ENCODE measurements at regions not wholly inside any gene's neighbourhood (a gene's known extent, or its start where the extent isn't known, plus 50 kb on each side); places are given as distances from the start of the nearest gene placed in this dataset.

GRCh38 chr11:42444406-42444805 is 867.4 kb upstream of the API5 start:
- H3K9me3 ChIP-seq: no peaks in the 10 kb centered on the region
- no peaks in the 10 kb centered on the region for H3K4me1 ChIP-seq
- WGBS, 2 donors (ENCODE audit: low coverage in 1 of 2): 59 to 61% methylated on average over 4 of the region's 4 CpGs
- no peak overlapping the region for H3K27ac ChIP-seq
- no peak for ATAC-seq
- H3K4me3 ChIP-seq: no peak overlapping the region
- no peak for TF ChIP-seq POLR2AphosphoS5 (IDR thresholded peaks at IDR 0.05)
- no peak for TF ChIP-seq EP300 (IDR thresholded peaks at IDR 0.05)
- no peak for TF ChIP-seq POLR2A (IDR thresholded peaks at IDR 0.05)
- TF ChIP-seq, protein P1, sequence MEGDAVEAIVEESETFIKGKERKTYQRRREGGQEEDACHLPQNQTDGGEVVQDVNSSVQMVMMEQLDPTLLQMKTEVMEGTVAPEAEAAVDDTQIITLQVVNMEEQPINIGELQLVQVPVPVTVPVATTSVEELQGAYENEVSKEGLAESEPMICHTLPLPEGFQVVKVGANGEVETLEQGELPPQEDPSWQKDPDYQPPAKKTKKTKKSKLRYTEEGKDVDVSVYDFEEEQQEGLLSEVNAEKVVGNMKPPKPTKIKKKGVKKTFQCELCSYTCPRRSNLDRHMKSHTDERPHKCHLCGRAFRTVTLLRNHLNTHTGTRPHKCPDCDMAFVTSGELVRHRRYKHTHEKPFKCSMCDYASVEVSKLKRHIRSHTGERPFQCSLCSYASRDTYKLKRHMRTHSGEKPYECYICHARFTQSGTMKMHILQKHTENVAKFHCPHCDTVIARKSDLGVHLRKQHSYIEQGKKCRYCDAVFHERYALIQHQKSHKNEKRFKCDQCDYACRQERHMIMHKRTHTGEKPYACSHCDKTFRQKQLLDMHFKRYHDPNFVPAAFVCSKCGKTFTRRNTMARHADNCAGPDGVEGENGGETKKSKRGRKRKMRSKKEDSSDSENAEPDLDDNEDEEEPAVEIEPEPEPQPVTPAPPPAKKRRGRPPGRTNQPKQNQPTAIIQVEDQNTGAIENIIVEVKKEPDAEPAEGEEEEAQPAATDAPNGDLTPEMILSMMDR (IDR thresholded peaks at IDR 0.05): no peak
- no peaks in the 10 kb centered on the region for H3K36me3 ChIP-seq
- no peaks in the 10 kb centered on the region for H3K27me3 ChIP-seq

GRCh38 chr11:42462558-42463310 is 849.1 kb upstream of the API5 start:
- no peak for ATAC-seq
- Histone ChIP-seq H3K36me3 (no peaks in the 10 kb centered on the region), H3K9me3 (no peaks in the 10 kb centered on the region), H3K4me3 (no peak overlapping the region), H3K27me3 (no peaks in the 10 kb centered on the region), H3K4me1 (no peaks in the 10 kb centered on the region), H3K27ac (no peak overlapping the region)
- 72 to 86% methylated on average over 6 to 8 of the region's 8 CpGs for WGBS, 2 donors (ENCODE audit: low coverage in 1 of 2)
- TF ChIP-seq POLR2AphosphoS5 (IDR thresholded peaks at IDR 0.05) (no peak), POLR2A (IDR thresholded peaks at IDR 0.05) (no peak), EP300 (IDR thresholded peaks at IDR 0.05) (no peak)
- TF ChIP-seq, protein P1 (IDR thresholded peaks at IDR 0.05): no peak

DNA sequence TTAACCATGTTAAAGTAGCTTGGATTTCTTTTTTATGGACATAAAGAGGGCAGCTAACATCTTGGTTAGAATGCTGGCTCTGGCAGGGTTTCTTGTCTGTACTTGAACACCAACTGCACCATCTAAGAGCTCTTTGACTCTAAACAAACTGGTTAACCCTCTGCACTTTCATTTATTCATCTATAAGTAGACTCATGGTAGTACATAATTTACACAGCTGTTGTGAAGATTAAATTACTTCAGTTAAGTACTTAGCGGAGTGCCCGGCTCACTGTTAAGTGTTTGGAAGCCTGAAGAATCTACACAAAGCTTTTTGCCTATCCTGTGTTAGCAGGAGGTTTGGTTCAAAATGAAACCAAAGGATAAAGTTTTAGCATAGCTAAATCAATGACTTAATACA is 846.2 kb upstream of the API5 start:
- Histone ChIP-seq H3K4me1 (no peaks in the 10 kb centered on the region), H3K4me3 (no peak overlapping the region), H3K27ac (no peak overlapping the region), H3K36me3 (no peaks in the 10 kb centered on the region), H3K9me3 (no peaks in the 10 kb centered on the region), H3K27me3 (no peaks in the 10 kb centered on the region)
- no peak for ATAC-seq
- TF ChIP-seq POLR2A (IDR thresholded peaks at IDR 0.05): no peak
- TF ChIP-seq, protein P1 (IDR thresholded peaks at IDR 0.05): no peak
- no peak for TF ChIP-seq POLR2AphosphoS5 (IDR thresholded peaks at IDR 0.05)
- TF ChIP-seq EP300 (IDR thresholded peaks at IDR 0.05): no peak
- WGBS, 2 donors (ENCODE audit: low coverage in 1 of 2): 23 to 55% methylated on average over 2 of the region's 2 CpGs

GRCh38 chr11:42473106-42473505 is 838.7 kb upstream of the API5 start:
- H3K4me1 ChIP-seq: no peaks in the 10 kb centered on the region
- H3K9me3 ChIP-seq: no peaks in the 10 kb centered on the region
- TF ChIP-seq POLR2A (IDR thresholded peaks at IDR 0.05) (no peak), POLR2AphosphoS5 (IDR thresholded peaks at IDR 0.05) (no peak), EP300 (IDR thresholded peaks at IDR 0.05) (no peak)
- TF ChIP-seq, protein P1 (IDR thresholded peaks at IDR 0.05): no peak
- H3K27me3 ChIP-seq: no peaks in the 10 kb centered on the region
- no peak for ATAC-seq
- no peak overlapping the region for H3K27ac ChIP-seq
- no peak overlapping the region for H3K4me3 ChIP-seq
- 47 to 65% methylated on average over 4 of the region's 4 CpGs for WGBS, 2 donors (ENCODE audit: low coverage in 1 of 2)
- no peaks in the 10 kb centered on the region for H3K36me3 ChIP-seq

DNA sequence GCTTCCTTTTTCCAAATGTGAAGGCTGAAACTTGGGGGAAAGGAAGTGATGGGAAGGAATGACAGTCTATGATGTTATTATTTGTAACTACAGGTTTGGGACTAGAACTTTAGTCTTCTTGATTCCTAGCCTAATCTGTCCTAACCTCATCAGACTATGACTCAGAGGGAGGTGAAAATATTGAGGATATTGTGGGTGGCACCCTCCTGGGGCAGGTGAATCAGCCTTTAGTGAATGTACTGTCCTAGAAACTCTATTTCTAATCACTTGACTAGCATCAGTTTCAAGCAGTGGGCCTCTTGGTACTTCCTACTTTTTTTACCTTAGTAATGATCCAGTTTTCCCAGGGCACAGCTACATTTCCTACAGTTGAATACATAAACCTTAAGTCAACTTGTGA is 829.0 kb upstream of the API5 start:
- ATAC-seq: no peak
- no peak overlapping the region for H3K4me3 ChIP-seq
- TF ChIP-seq POLR2A (IDR thresholded peaks at IDR 0.05) (no peak), POLR2AphosphoS5 (IDR thresholded peaks at IDR 0.05) (no peak), EP300 (IDR thresholded peaks at IDR 0.05) (no peak)
- TF ChIP-seq, protein P1 (IDR thresholded peaks at IDR 0.05): no peak
- no peaks in the 10 kb centered on the region for H3K4me1 ChIP-seq
- H3K27ac ChIP-seq: no peak overlapping the region
- H3K27me3 ChIP-seq: no peaks in the 10 kb centered on the region
- no peaks in the 10 kb centered on the region for H3K36me3 ChIP-seq
- peaks cover 0 to 4% (median 0%) of the 10 kb centered on the region in 3 donors for H3K9me3 ChIP-seq

All from gastroesophageal sphincter (tissue), 4 donors.